ENCODE measurements at regions not wholly inside any gene's neighbourhood (a gene's known extent, or its start where the extent isn't known, plus 50 kb on each side); places are given as distances from the start of the nearest gene placed in this dataset.

GRCh38 chr21:38080888-38081287 lies 164.6 kb upstream of the KCNJ6 start:
- ChIA-PET POLR2A (no interaction called here), CTCF (no interaction called here)
- Mint-ChIP-seq H3K4me1 (ENCODE audit: low read depth) (no peaks in the 10 kb centered on the region), H3K4me3 (no peak overlapping the region), H3K27me3 (no peaks in the 10 kb centered on the region), H3K27ac (no peak overlapping the region), H3K9me3 (no peaks in the 10 kb centered on the region), H3K36me3 (ENCODE audit: low read depth) (no peaks in the 10 kb centered on the region)
- Histone ChIP-seq H3K4me3 (ENCODE audit: low read length) (no peak overlapping the region), H3K9me3 (ENCODE audit: control insufficient read depth in 1 of 2, insufficient read depth in 1 of 2, low read length in 2 of 2) (no peaks in the 10 kb centered on the region), H3K4me1 (ENCODE audit: insufficient read depth, low read length) (no peaks in the 10 kb centered on the region), H3K36me3 (ENCODE audit: insufficient read depth, low read length) (no peaks in the 10 kb centered on the region), H3K27ac (ENCODE audit: low read depth in 1 of 2, low read length in 2 of 2) (no peak overlapping the region), H3K27me3 (ENCODE audit: control insufficient read depth in 1 of 2, insufficient read depth in 2 of 2, low read length in 2 of 2) (no peaks in the 10 kb centered on the region)
- no peak for TF ChIP-seq CTCF (IDR thresholded peaks at IDR 0.05)
- DNase-seq (no peak), ATAC-seq (ENCODE audit: poor library complexity) (no peak)
- intact Hi-C loops (cut with DNase I, micrococcal nuclease): no loop called here

- intact Hi-C loops (cut with DNase I, micrococcal nuclease): no loop called here
- Histone ChIP-seq H3K36me3 (ENCODE audit: insufficient read depth, low read length) (no peaks in the 10 kb centered on the region), H3K27me3 (ENCODE audit: control insufficient read depth in 1 of 2, insufficient read depth in 2 of 2, low read length in 2 of 2) (no peaks in the 10 kb centered on the region), H3K27ac (ENCODE audit: low read depth in 1 of 2, low read length in 2 of 2) (no peak overlapping the region), H3K4me3 (ENCODE audit: low read length) (no peak overlapping the region), H3K4me1 (ENCODE audit: insufficient read depth, low read length) (no peaks in the 10 kb centered on the region), H3K9me3 (ENCODE audit: control insufficient read depth in 1 of 2, insufficient read depth in 1 of 2, low read length in 2 of 2) (no peaks in the 10 kb centered on the region)
- H3K4me1 Mint-ChIP-seq (ENCODE audit: low read depth): no peaks in the 10 kb centered on the region
- no peak overlapping the region for H3K27ac Mint-ChIP-seq
- no peak overlapping the region for H3K4me3 Mint-ChIP-seq
- H3K36me3 Mint-ChIP-seq (ENCODE audit: low read depth): no peaks in the 10 kb centered on the region
- H3K9me3 Mint-ChIP-seq: no peaks in the 10 kb centered on the region
- ATAC-seq (ENCODE audit: poor library complexity): no peak
- no peak for TF ChIP-seq CTCF (IDR thresholded peaks at IDR 0.05)
- peak in 1 of 14 experiments; percentile 1 for DNase-seq
- ChIA-PET POLR2A (no interaction called here), CTCF (no interaction called here)
- H3K27me3 Mint-ChIP-seq: no peaks in the 10 kb centered on the region
Measured at GRCh38 chr21:38081708-38082107, 165.5 kb upstream of the KCNJ6 start.

- Histone ChIP-seq H3K27ac (ENCODE audit: low read depth in 1 of 2, low read length in 2 of 2) (no peak overlapping the region), H3K4me3 (ENCODE audit: low read length) (no peak overlapping the region), H3K27me3 (ENCODE audit: control insufficient read depth in 1 of 2, insufficient read depth in 2 of 2, low read length in 2 of 2) (no peaks in the 10 kb centered on the region), H3K36me3 (ENCODE audit: insufficient read depth, low read length) (no peaks in the 10 kb centered on the region), H3K4me1 (ENCODE audit: insufficient read depth, low read length) (no peaks in the 10 kb centered on the region), H3K9me3 (ENCODE audit: control insufficient read depth in 1 of 2, insufficient read depth in 1 of 2, low read length in 2 of 2) (no peaks in the 10 kb centered on the region)
- TF ChIP-seq CTCF (IDR thresholded peaks at IDR 0.05): no peak
- ATAC-seq (ENCODE audit: poor library complexity): no peak
- Mint-ChIP-seq H3K27me3 (no peaks in the 10 kb centered on the region), H3K27ac (no peak overlapping the region), H3K9me3 (no peaks in the 10 kb centered on the region), H3K36me3 (ENCODE audit: low read depth) (no peaks in the 10 kb centered on the region), H3K4me3 (no peak overlapping the region), H3K4me1 (ENCODE audit: low read depth) (no peaks in the 10 kb centered on the region)
- intact Hi-C loops (cut with DNase I, micrococcal nuclease): no loop called here
- POLR2A ChIA-PET: no interaction called here
- CTCF ChIA-PET: no interaction called here
- no peak for DNase-seq
Measured at GRCh38 chr21:38082936-38083485, 166.8 kb upstream of the KCNJ6 start.

Data from CD4-positive, alpha-beta T cell (primary cell).